Astrocyte of the cerebellum (primary cell): ENCODE measurements at regions not wholly inside any gene's neighbourhood (a gene's known extent, or its start where the extent isn't known, plus 50 kb on each side); places are given as distances from the start of the nearest gene placed in this dataset.

Source experiments
- DNase-seq: peaks from one replicate; pipeline ENCODE4 v3.0.0-alpha.2; 2011; ENCODE audit warnings: low read depth
- H3K4me3 ChIP-seq: 2 replicates; pipeline ENCODE4 v1.5.1; 2011; ENCODE audit warnings: mild to moderate bottlenecking, low read depth, low read length, moderate library complexity
- in situ Hi-C: cut with HindIII; loops from 2 replicates; pipeline ENCODE4 v1.10.0; 2017; ENCODE audit warnings: low sequenced_read_pairs
- TF ChIP-seq, protein P1 (sequence below): IDR thresholded peaks from 2 replicates; pipeline ENCODE4 v1.5.1; 2012; ENCODE audit warnings: low read length, low read depth, moderate library complexity, mild to moderate bottlenecking; ENCODE audit errors: missing control alignments

DNA sequence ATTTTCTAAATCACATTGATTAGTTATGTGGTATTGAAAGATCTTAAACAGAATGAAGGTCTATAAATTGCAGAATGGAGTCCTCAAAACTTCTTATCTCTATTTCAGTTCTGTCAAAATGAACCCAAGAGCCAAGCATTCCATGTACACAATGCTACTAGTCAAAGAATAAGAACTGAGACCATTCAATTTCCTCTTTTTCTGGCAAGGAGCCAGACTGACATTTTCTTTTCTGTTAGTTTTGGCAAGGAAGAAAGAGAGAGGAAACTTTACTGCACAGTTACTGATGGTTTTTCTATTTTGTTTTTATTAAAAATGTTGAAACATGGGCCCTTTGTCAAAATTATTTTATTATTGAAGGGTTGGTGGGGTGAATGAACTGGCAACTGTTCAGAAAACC, 181.8 kb upstream of the FERD3L start:
- DNase-seq = peak; percentile 49
- TF ChIP-seq, protein P1, sequence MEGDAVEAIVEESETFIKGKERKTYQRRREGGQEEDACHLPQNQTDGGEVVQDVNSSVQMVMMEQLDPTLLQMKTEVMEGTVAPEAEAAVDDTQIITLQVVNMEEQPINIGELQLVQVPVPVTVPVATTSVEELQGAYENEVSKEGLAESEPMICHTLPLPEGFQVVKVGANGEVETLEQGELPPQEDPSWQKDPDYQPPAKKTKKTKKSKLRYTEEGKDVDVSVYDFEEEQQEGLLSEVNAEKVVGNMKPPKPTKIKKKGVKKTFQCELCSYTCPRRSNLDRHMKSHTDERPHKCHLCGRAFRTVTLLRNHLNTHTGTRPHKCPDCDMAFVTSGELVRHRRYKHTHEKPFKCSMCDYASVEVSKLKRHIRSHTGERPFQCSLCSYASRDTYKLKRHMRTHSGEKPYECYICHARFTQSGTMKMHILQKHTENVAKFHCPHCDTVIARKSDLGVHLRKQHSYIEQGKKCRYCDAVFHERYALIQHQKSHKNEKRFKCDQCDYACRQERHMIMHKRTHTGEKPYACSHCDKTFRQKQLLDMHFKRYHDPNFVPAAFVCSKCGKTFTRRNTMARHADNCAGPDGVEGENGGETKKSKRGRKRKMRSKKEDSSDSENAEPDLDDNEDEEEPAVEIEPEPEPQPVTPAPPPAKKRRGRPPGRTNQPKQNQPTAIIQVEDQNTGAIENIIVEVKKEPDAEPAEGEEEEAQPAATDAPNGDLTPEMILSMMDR = no peak
- in situ Hi-C loops = no loop called here
- no peak overlapping the region for H3K4me3 ChIP-seq

DNA sequence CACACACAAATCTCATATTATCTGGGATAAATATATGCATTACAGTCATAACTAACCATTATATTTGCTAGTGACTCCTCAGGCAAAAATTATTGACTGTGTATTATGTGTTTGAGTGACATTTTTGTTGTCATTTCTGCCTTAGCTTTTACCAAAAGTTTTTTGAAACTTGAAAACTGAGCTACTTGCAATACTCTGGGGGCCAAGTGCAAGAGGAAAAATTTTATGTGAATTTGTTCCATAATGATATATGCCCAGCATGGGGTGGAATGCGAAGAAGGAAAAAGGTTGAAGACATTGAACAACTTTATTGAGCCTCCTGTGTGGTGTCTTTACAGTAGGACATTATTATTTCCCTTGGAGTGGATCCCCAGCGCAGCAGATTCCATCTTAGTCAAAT, 176.8 kb upstream of the FERD3L start:
- in situ Hi-C loops = no loop called here
- DNase-seq = no peak
- TF ChIP-seq, protein P1 = no peak
- no peak overlapping the region for H3K4me3 ChIP-seq

DNA sequence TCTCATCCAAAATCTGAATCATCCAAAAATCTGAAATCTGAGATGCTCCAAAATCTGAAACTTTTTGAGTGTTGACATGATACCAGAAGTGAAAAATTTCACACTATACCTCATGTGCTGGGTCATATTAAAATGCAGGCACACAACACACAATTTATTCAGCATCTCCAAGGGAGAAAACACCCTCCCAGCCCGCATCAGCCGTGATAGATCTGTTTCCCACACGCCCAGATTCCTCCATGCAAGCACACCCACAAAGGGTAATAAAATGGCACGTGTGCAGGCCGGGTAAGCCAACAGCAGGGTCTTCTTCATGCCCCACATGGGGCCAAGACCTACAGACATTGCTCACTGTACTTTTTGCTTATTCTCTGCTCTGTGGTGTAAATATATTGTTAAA, 173.1 kb upstream of the FERD3L start:
- DNase-seq = no peak
- H3K4me3 ChIP-seq = no peak overlapping the region
- in situ Hi-C loops = no loop called here
- TF ChIP-seq, protein P1 = no peak

DNA sequence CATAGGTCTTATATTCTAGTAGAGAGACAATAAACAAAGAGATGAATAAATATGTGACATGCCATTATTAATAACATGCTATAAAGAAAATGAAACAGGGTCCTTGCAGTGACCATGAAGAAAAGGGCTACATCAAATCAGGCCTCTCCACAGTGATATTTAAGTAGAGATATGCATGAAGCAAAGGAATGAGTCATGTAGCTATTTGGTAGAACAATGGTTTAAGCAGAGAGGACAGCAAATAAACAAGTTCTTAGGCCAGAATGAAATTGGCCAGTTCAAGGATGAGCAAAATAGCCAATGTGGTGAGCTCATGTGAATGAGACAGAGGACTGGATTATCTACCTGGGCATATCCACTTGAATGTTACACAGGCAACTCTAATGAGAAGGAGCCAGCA, 172.2 kb upstream of the FERD3L start:
- in situ Hi-C loops = no loop called here
- TF ChIP-seq, protein P1 = no peak
- no peak overlapping the region for H3K4me3 ChIP-seq
- DNase-seq = no peak

DNA sequence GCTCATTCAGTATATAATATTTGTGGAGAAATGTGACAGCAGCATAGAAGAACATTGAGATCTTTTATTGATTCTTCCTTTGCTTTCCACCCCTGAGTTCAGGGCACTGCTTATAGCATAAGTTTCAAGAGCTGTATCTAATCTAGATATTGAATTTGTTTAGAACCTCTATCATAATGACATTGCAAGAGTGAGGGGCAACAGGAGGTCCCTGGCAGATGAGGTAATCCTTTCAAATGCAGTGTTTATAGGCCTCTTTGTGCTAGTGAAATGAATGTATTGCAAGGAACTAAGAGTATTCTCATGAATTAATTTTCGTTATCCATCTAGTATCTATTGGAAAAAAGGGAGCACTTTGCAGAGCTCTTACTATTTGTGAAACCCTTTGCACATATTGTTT, 167.2 kb upstream of the FERD3L start:
- no peak overlapping the region for H3K4me3 ChIP-seq
- in situ Hi-C loops = no loop called here
- TF ChIP-seq, protein P1 = no peak
- DNase-seq = no peak

DNA sequence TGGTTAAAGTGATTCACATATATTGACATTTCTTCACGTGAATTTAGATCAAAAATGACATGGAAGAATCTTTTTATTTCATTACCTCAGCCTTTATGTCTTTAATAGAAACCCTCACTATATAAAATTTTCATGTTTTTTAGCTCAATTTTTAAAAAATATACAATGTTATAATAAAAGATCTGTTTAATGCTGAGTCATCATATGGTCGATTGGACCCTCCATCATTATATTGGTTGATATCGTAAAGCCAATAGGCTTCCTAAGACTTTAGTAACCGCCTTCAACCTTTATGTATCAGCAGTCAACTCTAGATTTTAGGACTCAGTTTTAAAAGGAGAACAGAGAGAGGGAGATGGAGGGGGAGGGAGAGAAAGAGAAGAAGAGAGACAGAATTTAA, 162.3 kb upstream of the FERD3L start:
- TF ChIP-seq, protein P1 = no peak
- DNase-seq = no peak
- no peak overlapping the region for H3K4me3 ChIP-seq
- in situ Hi-C loops = no loop called here

DNA sequence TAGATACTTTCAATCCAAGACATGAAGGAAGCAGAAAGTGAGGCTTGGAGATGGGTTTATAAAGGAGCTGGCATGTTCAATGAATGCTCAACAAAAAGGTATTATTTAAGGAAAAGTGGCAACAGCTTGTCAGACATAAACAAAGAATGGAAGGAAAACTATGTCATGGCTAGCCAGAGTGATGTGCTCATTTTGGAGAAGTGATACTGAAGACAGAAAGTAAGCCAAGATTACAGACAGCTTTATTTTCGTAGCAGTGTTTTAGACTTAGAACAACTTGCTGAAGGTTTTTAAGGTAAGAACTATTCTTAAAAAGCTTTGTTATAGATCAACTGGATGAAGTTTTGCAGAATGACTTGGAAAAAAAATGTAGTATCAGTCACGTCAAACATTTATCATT, 160.5 kb upstream of the FERD3L start:
- TF ChIP-seq, protein P1 = no peak
- no peak overlapping the region for H3K4me3 ChIP-seq
- no peak for DNase-seq
- in situ Hi-C loops = no loop called here
